ENCODE measurements at regions not wholly inside any gene's neighbourhood (a gene's known extent, or its start where the extent isn't known, plus 50 kb on each side); places are given as distances from the start of the nearest gene placed in this dataset.

GRCh38 chr4:120348948-120349347, 282.3 kb upstream of the MAD2L1 start:
- Histone ChIP-seq H3K36me3 (ENCODE audit: insufficient read depth in 1 of 2, low read depth in 1 of 2) (no peaks in the 10 kb centered on the region), H3K4me1 (no peaks in the 10 kb centered on the region), H3K9me3 (no peaks in the 10 kb centered on the region), H3K4me3 (no peak overlapping the region), H3K27ac (no peak overlapping the region), H3K27me3 (ENCODE audit: insufficient read depth in 3 of 3, low read length in 2 of 3) (no peaks in the 10 kb centered on the region)
- no peak for ATAC-seq
- intact Hi-C loops (cut with DNase I): no loop called here
- WGBS, 3 donors: 88 to 96% (median 92%) methylated on average over 1 of the region's 1 CpG
- no peak for TF ChIP-seq CTCF (IDR thresholded peaks at IDR 0.05)
- DNase-seq: no peak

GRCh38 chr4:120348521-120348920, 281.9 kb upstream of the MAD2L1 start:
- Histone ChIP-seq H3K9me3 (no peaks in the 10 kb centered on the region), H3K4me1 (no peaks in the 10 kb centered on the region), H3K4me3 (no peak overlapping the region), H3K27me3 (ENCODE audit: insufficient read depth in 3 of 3, low read length in 2 of 3) (no peaks in the 10 kb centered on the region), H3K36me3 (ENCODE audit: insufficient read depth in 1 of 2, low read depth in 1 of 2) (no peaks in the 10 kb centered on the region), H3K27ac (no peak overlapping the region)
- no peak for DNase-seq
- intact Hi-C loops (cut with DNase I): no loop called here
- no peak for ATAC-seq
- TF ChIP-seq CTCF (IDR thresholded peaks at IDR 0.05): no peak
- 17 to 35% (median 34%) methylated on average over 2 of the region's 2 CpGs for WGBS, 3 donors

DNA sequence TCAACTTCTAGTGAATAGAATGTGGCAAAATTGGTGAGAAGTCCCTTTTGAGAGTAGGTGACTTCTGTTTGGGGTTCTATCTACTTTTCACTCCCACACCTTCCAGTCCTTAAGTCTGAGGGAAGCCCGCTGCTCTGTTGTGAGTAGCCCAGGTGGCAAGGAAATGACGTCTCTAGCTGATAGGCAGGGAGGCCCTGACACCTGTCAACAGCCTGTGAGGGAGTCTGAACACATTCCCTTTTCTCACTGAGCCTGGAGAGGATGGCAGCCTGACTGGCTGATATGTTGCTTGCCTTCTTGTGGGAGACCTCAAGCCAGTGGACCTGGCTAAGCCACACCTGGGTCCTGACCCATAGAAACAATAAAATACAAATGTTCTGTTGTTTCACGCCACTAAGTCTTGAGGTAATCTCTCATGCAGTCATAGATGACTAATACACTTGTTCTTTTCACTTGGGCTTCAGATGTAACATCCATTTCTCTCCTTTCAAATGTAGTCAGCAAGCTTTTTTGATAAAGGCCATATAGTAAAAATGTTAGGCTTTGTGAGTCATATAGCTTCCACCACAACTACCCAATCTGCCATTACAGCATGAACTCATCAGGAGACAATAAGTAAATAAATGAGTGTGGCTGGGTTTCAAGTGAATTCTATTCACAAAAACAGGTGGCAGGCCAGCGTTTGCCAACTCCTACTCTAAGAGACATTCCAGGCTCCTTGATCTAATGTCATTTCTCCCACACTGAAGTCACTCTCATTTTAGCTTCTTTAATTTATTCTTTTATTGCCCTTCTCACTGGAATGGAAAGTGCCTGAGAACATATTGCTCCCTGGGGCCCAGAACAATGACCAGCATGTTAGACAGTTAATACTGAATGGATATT, 265.1 kb upstream of the MAD2L1 start:
- no peaks in the 10 kb centered on the region for H3K9me3 ChIP-seq
- no peaks in the 10 kb centered on the region for H3K4me1 ChIP-seq
- no peak for TF ChIP-seq CTCF (IDR thresholded peaks at IDR 0.05)
- H3K27me3 ChIP-seq (ENCODE audit: insufficient read depth in 3 of 3, low read length in 2 of 3): no peaks in the 10 kb centered on the region
- DNase-seq (no peak), ATAC-seq (no peak)
- WGBS, 3 donors: 60 to 62% (median 60%) methylated on average over 4 of the region's 4 CpGs
- no peak overlapping the region for H3K27ac ChIP-seq
- intact Hi-C loops (cut with DNase I): no loop called here
- H3K36me3 ChIP-seq (ENCODE audit: insufficient read depth in 1 of 2, low read depth in 1 of 2): no peaks in the 10 kb centered on the region
- H3K4me3 ChIP-seq: no peak overlapping the region

- TF ChIP-seq CTCF (IDR thresholded peaks at IDR 0.05): no peak
- no peaks in the 10 kb centered on the region for H3K36me3 ChIP-seq (ENCODE audit: insufficient read depth in 1 of 2, low read depth in 1 of 2)
- H3K27ac ChIP-seq: no peak overlapping the region
- H3K4me1 ChIP-seq: no peaks in the 10 kb centered on the region
- H3K9me3 ChIP-seq: no peaks in the 10 kb centered on the region
- intact Hi-C loops (cut with DNase I): no loop called here
- DNase-seq (no peak), ATAC-seq (no peak)
- no peaks in the 10 kb centered on the region for H3K27me3 ChIP-seq (ENCODE audit: insufficient read depth in 3 of 3, low read length in 2 of 3)
- H3K4me3 ChIP-seq: no peak overlapping the region
- 99 to 100% (median 100%) methylated on average over 1 of the region's 1 CpG for WGBS, 3 donors
These were observed 262.7 kb upstream of the MAD2L1 start for GRCh38 chr4:120329386-120329785.

GRCh38 chr4:120327276-120327675, 260.6 kb upstream of the MAD2L1 start:
- no peaks in the 10 kb centered on the region for H3K4me1 ChIP-seq
- no peak for TF ChIP-seq CTCF (IDR thresholded peaks at IDR 0.05)
- DNase-seq: no peak
- H3K9me3 ChIP-seq: no peaks in the 10 kb centered on the region
- no peak for ATAC-seq
- H3K27ac ChIP-seq: no peak overlapping the region
- no peaks in the 10 kb centered on the region for H3K27me3 ChIP-seq (ENCODE audit: insufficient read depth in 3 of 3, low read length in 2 of 3)
- no peak overlapping the region for H3K4me3 ChIP-seq
- intact Hi-C loops (cut with DNase I): no loop called here
- H3K36me3 ChIP-seq (ENCODE audit: insufficient read depth in 1 of 2, low read depth in 1 of 2): no peaks in the 10 kb centered on the region
